Jurkat, Clone E6-1 (cell line): ENCODE measurements at regions not wholly inside any gene's neighbourhood (a gene's known extent, or its start where the extent isn't known, plus 50 kb on each side); places are given as distances from the start of the nearest gene placed in this dataset.
"Not testable (repeated sequence)": the region's sequence is repeated elsewhere in the genome, so short reads cannot be mapped to it uniquely, and the experiment has no call there.

Experiments used
- DNase-seq: peaks from one replicate; pipeline ENCODE4 v3.0.0-alpha.2; 2011; ENCODE audit warnings: low read depth, low spot score
- H3K4me3 ChIP-seq: 2 replicates; pipeline ENCODE4 v1.5.1; 2011; ENCODE audit warnings: mild to moderate bottlenecking, low read length, control low read depth, moderate library complexity

- no peak for DNase-seq
- no peak overlapping the region for H3K4me3 ChIP-seq
Measured at GRCh38 chr7:24157666-24158065, 126.3 kb upstream of the NPY start.

GRCh38 chr7:24158975-24159374 lies 125.0 kb upstream of the NPY start:
- no peak for DNase-seq
- no peak overlapping the region for H3K4me3 ChIP-seq

DNA sequence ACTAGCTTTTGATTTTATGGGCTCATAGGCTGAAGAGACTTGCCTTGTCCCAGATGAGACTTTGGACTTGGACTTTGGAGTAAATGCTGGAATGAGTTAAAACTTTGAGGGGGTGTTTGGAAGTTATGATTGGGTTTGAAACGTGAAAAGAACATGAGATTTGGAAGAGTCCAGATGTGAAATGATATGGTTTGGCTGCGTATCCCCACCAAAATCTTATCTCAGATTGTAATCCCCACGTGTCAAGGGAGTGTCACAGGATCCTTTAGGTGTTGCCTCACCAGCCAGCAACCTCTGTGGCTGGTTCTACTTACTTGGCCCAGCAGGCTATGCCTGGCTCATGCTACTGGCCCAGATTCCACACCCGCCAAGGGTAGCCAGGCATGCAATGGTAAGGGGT lies 119.6 kb upstream of the NPY start:
- no peak overlapping the region for H3K4me3 ChIP-seq
- no peak for DNase-seq

- DNase-seq = no peak
- no peak overlapping the region for H3K4me3 ChIP-seq
Measured at GRCh38 chr7:24169077-24169624, 114.8 kb upstream of the NPY start.

DNA sequence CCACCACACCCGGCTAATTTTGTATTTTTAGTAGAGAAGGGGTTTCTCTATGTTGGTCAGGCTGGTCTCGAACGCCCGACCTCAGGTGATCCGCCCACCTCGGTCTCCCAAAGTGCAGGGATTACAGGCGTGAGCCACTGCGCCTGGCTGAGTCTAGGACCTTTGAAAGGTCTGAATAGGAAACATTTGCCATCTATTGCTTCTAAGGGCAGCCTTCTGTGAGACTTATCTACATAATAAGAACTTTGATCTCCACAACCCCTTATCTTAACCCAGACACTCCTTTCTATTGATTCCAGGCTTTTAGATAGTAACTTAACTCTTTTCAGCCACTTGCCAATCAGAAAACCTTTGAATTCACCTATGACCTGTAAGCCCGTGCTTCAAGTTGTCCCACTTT lies 112.0 kb upstream of the NPY start:
- not testable (repeated sequence) for DNase-seq, H3K4me3 ChIP-seq

- DNase-seq = no peak
- no peak overlapping the region for H3K4me3 ChIP-seq
Measured at GRCh38 chr7:24172856-24173255, 111.1 kb upstream of the NPY start.

- DNase-seq = no peak
- H3K4me3 ChIP-seq = no peak overlapping the region
Measured at GRCh38 chr7:24175603-24176002, 108.4 kb upstream of the NPY start.

DNA sequence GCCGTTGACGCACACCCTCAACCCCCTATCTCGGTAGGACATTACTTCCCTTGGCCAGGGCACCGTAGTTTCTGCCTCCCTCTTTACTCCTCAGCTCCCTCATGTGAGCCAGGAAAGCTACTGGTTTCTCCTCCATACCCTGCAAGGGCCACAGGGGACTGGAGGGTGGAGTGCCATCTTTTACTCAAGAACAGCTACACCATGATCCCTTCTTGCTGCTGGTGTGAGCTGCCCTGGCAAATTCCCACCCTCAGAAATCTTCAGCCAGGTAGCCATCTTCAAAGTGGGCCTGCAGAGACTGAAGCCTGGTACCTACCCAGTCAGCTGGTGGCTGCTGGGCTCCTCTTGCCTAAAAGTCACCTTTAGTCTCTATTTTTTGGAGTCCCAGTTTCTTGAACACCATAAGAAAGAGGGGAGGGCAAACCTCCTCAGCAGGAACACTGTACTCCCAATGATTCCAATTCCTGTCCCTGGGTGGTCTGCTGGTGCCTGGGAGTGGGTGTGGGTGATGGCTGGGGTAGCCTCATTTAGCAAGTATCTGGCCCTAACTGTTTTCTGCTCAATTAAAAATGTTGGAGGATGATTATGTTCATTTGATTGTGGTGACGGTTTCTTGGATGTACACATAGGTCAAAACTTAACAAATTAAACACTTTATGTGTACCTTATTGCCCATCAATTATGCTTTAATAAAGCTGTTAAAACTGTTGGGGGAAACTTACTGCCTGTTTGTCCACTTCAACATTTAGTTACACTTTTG lies 105.0 kb upstream of the NPY start:
- no peak for DNase-seq
- no peak overlapping the region for H3K4me3 ChIP-seq

DNA sequence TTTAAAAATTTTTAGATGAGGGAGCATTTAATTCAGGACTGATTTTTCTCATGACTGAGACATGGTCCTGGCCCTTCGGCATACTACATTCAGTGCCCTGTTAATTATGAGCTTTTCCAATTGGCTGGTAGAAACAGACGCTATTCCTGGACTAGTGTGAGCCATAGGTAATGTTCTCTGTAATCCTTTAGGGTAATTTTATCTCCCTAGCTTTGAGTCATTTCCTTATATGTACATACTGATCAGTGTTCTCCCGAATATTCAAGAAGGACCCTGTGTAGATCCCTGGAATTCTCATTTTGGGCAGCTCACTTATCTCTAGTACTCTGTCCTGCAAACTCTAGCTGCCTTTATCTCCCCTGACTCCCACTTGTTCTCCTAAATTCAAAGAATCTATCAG lies 92.6 kb upstream of the NPY start:
- DNase-seq = no peak
- no peak overlapping the region for H3K4me3 ChIP-seq

DNA sequence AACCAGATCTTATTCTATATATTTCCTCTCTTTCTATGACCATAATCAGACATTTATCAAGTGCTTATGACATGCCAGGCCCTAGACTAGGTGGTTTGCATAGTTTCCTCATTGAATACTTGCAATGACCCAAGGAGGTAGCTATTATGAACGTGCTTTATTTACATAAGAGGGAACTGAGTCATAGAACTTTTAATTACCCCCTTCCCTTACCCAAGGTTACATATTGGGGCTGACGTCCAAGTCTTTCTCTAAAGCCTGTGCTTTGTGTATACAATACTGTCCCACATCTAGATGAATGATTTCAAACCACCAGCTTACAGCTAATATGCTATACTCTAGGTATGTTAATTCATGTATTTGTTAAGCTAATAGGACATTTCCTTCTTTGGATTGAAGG lies 91.9 kb upstream of the NPY start:
- H3K4me3 ChIP-seq = no peak overlapping the region
- no peak for DNase-seq

- no peak overlapping the region for H3K4me3 ChIP-seq
- no peak for DNase-seq
Measured at GRCh38 chr7:24192691-24193090, 91.3 kb upstream of the NPY start.

DNA sequence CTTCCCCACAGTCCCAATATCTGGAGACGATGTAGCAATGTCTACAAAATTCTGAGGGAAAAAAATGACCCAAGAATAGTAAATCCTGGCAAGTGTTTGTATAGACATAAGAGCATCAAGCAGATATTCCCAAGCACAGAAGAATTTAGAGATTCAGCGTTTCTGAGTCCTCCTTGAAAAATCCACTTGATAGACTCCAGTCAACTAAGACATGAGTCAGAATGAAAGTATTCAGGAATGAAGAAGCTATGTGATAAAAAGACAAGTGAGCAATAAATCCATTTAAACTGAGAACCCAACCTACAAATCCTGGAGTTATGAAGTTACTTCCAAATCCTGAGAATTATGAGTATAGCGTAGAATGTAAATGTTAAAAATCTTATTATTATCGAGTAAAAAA lies 86.1 kb upstream of the NPY start:
- no peak overlapping the region for H3K4me3 ChIP-seq
- no peak for DNase-seq

GRCh38 chr7:24199978-24200377 lies 84.0 kb upstream of the NPY start:
- no peak overlapping the region for H3K4me3 ChIP-seq
- DNase-seq = peak; percentile 83

- H3K4me3 ChIP-seq = no peak overlapping the region
- peak; percentile 22 for DNase-seq
Measured at GRCh38 chr7:24200407-24200966, 83.5 kb upstream of the NPY start.

DNA sequence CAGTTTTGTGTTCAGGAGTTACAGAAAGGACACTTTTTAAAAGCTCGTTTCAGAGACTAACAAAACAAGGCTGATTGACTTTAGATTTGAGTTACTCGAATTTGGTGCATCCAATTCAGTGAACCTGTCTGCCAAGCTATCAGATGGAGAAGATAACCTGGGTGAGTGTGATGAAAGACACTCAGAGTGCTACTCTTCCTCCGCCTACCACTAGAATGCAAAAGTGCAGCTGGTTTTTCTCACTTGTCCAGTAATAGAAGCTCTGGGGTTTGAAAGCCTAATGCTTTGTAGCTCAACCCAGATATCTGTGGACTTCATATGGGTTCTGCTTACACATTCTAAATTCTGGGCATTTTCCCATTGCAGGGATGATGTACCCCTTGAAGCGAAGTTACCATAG lies 82.8 kb upstream of the NPY start:
- DNase-seq = peak; percentile 9

DNA sequence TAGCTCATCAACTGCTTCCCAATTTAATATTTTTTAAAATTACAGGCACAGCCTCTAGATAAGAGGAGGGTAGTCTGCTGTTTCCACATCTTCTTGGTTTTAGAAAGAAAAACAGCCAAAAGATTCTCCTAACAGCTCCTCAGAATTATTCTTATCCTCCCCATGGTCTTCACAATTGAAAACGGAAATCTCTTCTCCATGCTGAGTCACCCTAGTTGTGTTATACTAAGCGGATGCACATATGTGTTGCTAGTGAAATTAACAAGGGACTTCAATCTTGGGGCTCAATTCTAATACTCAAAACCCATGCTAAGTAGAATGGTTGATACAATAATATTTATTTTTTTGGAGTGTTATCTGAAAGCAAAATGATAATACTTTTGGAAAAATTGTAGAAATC lies 71.9 kb upstream of the NPY start:
- no peak for DNase-seq
- H3K4me3 ChIP-seq = no peak overlapping the region

More for the DNA sequence above, 82.8 kb upstream of the NPY start:
- no peak overlapping the region for H3K4me3 ChIP-seq

DNA sequence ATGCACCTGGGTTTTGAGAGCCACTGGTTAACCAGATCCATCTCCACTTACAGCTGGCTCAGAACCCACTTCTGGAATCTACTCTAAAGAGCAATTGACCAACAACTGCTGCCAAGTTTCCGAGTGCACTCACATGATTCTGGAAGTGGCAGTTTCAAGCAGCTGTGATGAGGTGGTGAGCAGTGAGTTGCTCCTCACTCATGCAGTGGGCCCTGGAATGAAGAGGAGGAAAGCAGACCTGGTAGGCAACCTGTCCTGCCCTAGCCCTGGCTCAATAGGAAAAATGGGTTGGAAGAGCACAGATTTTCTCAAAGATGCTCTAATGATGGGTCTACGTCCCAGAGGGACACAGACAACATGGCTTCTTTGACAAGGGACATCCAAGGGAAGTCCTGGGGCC lies 70.7 kb upstream of the NPY start:
- no peak for DNase-seq
- H3K4me3 ChIP-seq = no peak overlapping the region

- no peak overlapping the region for H3K4me3 ChIP-seq
- DNase-seq = no peak
Measured at GRCh38 chr7:24214670-24215069, 69.3 kb upstream of the NPY start.

DNA sequence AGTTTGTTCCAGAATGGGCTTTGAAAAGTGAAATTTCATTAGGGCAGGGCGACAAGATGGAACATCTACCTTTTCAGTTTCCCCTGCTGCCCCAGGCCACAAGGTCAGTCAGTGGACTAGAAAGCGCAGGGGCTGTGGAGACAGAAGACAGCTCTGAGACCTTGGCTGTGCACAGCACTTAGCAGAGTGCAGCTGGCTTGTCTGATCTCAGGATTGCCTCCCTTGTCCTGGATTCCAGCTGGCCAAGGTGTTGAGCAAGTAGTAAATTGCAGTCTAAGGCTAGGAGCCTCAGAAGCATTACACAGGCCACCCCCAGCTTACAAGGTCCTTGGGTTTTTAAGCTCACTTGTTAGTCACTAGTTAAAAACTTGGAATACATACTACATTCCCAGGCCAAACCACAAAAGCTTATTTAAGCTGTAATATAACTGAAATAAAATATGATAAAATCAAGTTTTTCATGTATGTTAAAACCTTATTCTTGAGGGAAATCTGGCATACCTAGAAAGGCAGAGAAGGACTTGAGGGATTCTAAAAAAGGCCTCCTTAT lies 67.3 kb upstream of the NPY start:
- H3K4me3 ChIP-seq = no peak overlapping the region
- no peak for DNase-seq

DNA sequence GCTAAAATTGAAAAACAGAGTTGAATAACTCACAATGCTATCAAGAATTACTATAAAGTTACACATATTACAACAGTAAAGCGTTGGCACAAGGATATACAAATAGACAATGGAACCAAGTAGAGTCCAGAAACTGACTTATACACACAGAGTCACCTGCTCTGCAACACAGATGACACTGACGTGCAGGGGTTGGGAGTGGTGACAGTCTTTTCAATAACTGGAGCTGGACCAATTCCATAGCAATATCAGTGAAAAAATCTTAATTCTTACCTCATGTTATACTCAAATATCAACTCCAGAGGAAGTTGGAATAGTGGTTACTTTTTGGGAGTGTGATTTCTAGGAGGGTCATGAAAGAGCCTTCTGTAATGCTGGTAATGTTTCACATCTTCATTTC lies 62.5 kb upstream of the NPY start:
- no peak for DNase-seq
- H3K4me3 ChIP-seq = no peak overlapping the region

DNA sequence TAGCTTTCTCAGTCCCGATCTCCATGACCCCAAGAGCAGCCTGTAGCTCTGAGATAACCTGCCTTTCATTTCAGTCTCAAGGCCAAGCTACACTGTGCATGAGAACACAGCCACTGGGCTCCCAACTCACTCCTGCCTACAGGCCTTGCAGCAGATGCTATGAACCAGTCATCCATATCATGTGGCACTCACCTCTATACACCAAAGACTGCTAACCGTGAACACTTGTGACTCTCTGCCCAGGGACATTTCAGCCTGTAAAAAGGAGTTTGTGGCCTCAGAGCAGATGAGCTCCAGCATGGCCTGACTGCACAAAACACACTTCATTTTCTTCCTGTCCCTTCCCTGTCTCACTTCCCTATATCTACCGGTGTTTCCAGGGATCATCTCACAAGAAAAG lies 56.9 kb upstream of the NPY start:
- no peak overlapping the region for H3K4me3 ChIP-seq
- no peak for DNase-seq
